Fibroblast of lung (primary cell): ENCODE measurements at regions not wholly inside any gene's neighbourhood (a gene's known extent, or its start where the extent isn't known, plus 50 kb on each side); places are given as distances from the start of the nearest gene placed in this dataset.

ENCODE experiments used
- CTCF ChIP-seq, 2 donors: IDR thresholded peaks in 1 of 2; conservative IDR thresholded peaks in 1 of 2; 1 replicate in 1 of 2; 2 replicates in 1 of 2; pipeline ENCODE4 v1.5.1; 2011 to 2012; ENCODE audit warnings: low read length in 2 of 2, control low read depth in 1 of 2, inconsistent platforms in 1 of 2, low read depth in 1 of 2, mild to moderate bottlenecking in 1 of 2
- EZH2 ChIP-seq: IDR thresholded peaks from 2 replicates; pipeline ENCODE4 v1.5.1; 2012; ENCODE audit warnings: low read length, control low read depth, mild to moderate bottlenecking; ENCODE audit errors: missing control alignments

- TF ChIP-seq CTCF (conservative IDR thresholded peaks at IDR 0.05 in 1 of 2, IDR thresholded peaks at IDR 0.05 in 1 of 2; ENCODE audit: low read depth in 1 of 2, low read length in 2 of 2) (no peak), EZH2 (no peak)
Observed at GRCh38 chr21:35254765-35255138, 205.7 kb upstream of the RUNX1 start.
